ENCODE measurements at regions not wholly inside any gene's neighbourhood (a gene's known extent, or its start where the extent isn't known, plus 50 kb on each side); places are given as distances from the start of the nearest gene placed in this dataset.
"Not testable (repeated sequence)": the region's sequence is repeated elsewhere in the genome, so short reads cannot be mapped to it uniquely, and the experiment has no call there.

DNA sequence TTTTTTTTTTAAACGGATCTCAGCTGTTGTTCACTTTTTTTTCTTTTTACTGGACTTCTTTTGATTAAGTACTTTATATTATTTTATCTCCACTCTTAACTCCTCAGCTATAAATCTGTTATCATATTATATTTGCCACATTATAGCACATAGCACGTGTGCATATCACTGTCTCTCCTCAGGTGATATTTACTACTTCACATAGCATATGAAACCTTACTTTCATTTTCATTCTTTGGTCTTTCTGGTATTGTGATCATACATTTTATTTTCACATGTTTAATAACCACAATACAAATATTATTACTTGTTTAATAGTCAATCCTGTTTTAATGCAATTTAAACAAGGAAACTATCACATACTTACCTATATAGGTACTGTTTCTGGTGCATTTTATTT is 993.1 kb upstream of the TMEFF2 start:
- no peaks in the 10 kb centered on the region for H3K9me2 ChIP-seq
- no peak for DNase-seq
- POLR2A ChIA-PET: no interaction called here
- no peaks in the 10 kb centered on the region for H3K9me3 ChIP-seq
- H3K79me2 ChIP-seq (ENCODE audit: insufficient read depth): no peaks in the 10 kb centered on the region
- 0 out of 2 replicates have a peak overlapping the region, but pooled peaks have one; percentile 22 for H3K9ac ChIP-seq
- CTCF ChIA-PET: no interaction called here
- no peaks in the 10 kb centered on the region; a peak in 1 of 4 replicates for H3K4me1 ChIP-seq (ENCODE audit: control insufficient read depth in 1 of 2, insufficient read depth in 2 of 2, low read depth in 1 of 2, low read length in 1 of 2)
- no peaks in the 10 kb centered on the region for H3F3A ChIP-seq (replicated peaks; ENCODE audit: insufficient read depth)
- H3K4me2 ChIP-seq: peak overlapping the region; percentile 29
- peak overlapping the region; percentile 86 for H2AFZ ChIP-seq (ENCODE audit: low read depth)
- no peaks in the 10 kb centered on the region for H3K27me3 ChIP-seq (ENCODE audit: insufficient read depth)
- H3K4me3 ChIP-seq (ENCODE audit: low read depth in 2 of 2, low read length in 1 of 2): peak overlapping the region; percentile 25; a peak in 3 of 4 replicates
- no peaks in the 10 kb centered on the region for H3K36me3 ChIP-seq (replicated peaks in 1 of 2; ENCODE audit: control insufficient read depth in 1 of 2, insufficient read depth in 2 of 2, low read length in 1 of 2)
- WGBS (ENCODE audit: low lambda C conversion rate): 43% methylated on average over 2 of the region's 2 CpGs
- TF ChIP-seq, protein P1, sequence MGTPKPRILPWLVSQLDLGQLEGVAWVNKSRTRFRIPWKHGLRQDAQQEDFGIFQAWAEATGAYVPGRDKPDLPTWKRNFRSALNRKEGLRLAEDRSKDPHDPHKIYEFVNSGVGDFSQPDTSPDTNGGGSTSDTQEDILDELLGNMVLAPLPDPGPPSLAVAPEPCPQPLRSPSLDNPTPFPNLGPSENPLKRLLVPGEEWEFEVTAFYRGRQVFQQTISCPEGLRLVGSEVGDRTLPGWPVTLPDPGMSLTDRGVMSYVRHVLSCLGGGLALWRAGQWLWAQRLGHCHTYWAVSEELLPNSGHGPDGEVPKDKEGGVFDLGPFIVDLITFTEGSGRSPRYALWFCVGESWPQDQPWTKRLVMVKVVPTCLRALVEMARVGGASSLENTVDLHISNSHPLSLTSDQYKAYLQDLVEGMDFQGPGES (IDR thresholded peaks at IDR 0.05; ENCODE audit: low read depth, low read length): no peak
- TF ChIP-seq ELF1 (IDR thresholded peaks at IDR 0.05): no peak
- TF ChIP-seq FOXJ3 (CRISPR knock-in tag; IDR thresholded peaks at IDR 0.05): no peak
- no peak for TF ChIP-seq RCOR1 (IDR thresholded peaks at IDR 0.05; ENCODE audit: low read length)
- TF ChIP-seq, protein P2, sequence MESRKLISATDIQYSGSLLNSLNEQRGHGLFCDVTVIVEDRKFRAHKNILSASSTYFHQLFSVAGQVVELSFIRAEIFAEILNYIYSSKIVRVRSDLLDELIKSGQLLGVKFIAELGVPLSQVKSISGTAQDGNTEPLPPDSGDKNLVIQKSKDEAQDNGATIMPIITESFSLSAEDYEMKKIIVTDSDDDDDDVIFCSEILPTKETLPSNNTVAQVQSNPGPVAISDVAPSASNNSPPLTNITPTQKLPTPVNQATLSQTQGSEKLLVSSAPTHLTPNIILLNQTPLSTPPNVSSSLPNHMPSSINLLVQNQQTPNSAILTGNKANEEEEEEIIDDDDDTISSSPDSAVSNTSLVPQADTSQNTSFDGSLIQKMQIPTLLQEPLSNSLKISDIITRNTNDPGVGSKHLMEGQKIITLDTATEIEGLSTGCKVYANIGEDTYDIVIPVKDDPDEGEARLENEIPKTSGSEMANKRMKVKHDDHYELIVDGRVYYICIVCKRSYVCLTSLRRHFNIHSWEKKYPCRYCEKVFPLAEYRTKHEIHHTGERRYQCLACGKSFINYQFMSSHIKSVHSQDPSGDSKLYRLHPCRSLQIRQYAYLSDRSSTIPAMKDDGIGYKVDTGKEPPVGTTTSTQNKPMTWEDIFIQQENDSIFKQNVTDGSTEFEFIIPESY (IDR thresholded peaks at IDR 0.05; ENCODE audit: borderline replicate concordance, low read depth): no peak
- no peak for TF ChIP-seq EP300 (IDR thresholded peaks at IDR 0.05; ENCODE audit: borderline replicate concordance in 1 of 2, low read depth in 1 of 2, low read length in 1 of 2)
- TF ChIP-seq, protein P3, sequence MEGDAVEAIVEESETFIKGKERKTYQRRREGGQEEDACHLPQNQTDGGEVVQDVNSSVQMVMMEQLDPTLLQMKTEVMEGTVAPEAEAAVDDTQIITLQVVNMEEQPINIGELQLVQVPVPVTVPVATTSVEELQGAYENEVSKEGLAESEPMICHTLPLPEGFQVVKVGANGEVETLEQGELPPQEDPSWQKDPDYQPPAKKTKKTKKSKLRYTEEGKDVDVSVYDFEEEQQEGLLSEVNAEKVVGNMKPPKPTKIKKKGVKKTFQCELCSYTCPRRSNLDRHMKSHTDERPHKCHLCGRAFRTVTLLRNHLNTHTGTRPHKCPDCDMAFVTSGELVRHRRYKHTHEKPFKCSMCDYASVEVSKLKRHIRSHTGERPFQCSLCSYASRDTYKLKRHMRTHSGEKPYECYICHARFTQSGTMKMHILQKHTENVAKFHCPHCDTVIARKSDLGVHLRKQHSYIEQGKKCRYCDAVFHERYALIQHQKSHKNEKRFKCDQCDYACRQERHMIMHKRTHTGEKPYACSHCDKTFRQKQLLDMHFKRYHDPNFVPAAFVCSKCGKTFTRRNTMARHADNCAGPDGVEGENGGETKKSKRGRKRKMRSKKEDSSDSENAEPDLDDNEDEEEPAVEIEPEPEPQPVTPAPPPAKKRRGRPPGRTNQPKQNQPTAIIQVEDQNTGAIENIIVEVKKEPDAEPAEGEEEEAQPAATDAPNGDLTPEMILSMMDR (IDR thresholded peaks at IDR 0.05): no peak
- no peak for TF ChIP-seq TCF12 (IDR thresholded peaks at IDR 0.05)
- TF ChIP-seq TAF1 (IDR thresholded peaks at IDR 0.05; ENCODE audit: borderline replicate concordance, low read depth, low read length): no peak
- TF ChIP-seq GABPA (IDR thresholded peaks at IDR 0.05; ENCODE audit: low read depth): no peak
- TF ChIP-seq GATA2 (CRISPR knock-in tag; IDR thresholded peaks at IDR 0.05): no peak
- TF ChIP-seq NRF1 (IDR thresholded peaks at IDR 0.05; ENCODE audit: low read depth, low read length): no peak
- TF ChIP-seq NFIC (IDR thresholded peaks at IDR 0.05; ENCODE audit: borderline replicate concordance): no peak
- TF ChIP-seq RXRA (IDR thresholded peaks at IDR 0.05; ENCODE audit: borderline replicate concordance, low read depth): no peak
- TF ChIP-seq SIN3A (IDR thresholded peaks at IDR 0.05; ENCODE audit: borderline replicate concordance, low read depth, low read length): no peak
- TF ChIP-seq, protein P4, sequence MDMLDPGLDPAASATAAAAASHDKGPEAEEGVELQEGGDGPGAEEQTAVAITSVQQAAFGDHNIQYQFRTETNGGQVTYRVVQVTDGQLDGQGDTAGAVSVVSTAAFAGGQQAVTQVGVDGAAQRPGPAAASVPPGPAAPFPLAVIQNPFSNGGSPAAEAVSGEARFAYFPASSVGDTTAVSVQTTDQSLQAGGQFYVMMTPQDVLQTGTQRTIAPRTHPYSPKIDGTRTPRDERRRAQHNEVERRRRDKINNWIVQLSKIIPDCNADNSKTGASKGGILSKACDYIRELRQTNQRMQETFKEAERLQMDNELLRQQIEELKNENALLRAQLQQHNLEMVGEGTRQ (IDR thresholded peaks at IDR 0.05; ENCODE audit: borderline replicate concordance, low read depth, low read length): no peak
- TF ChIP-seq, protein P5, sequence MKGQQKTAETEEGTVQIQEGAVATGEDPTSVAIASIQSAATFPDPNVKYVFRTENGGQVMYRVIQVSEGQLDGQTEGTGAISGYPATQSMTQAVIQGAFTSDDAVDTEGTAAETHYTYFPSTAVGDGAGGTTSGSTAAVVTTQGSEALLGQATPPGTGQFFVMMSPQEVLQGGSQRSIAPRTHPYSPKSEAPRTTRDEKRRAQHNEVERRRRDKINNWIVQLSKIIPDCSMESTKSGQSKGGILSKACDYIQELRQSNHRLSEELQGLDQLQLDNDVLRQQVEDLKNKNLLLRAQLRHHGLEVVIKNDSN (IDR thresholded peaks at IDR 0.05; ENCODE audit: borderline replicate concordance, low read depth): no peak
- TF ChIP-seq, protein P6, sequence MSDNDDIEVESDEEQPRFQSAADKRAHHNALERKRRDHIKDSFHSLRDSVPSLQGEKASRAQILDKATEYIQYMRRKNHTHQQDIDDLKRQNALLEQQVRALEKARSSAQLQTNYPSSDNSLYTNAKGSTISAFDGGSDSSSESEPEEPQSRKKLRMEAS (IDR thresholded peaks at IDR 0.05; ENCODE audit: low read depth): no peak
- H4K20me1 ChIP-seq (ENCODE audit: insufficient read depth): no peaks in the 10 kb centered on the region
- H3K27ac ChIP-seq (ENCODE audit: low read depth in 2 of 2, low read length in 1 of 2): no peak overlapping the region

DNA sequence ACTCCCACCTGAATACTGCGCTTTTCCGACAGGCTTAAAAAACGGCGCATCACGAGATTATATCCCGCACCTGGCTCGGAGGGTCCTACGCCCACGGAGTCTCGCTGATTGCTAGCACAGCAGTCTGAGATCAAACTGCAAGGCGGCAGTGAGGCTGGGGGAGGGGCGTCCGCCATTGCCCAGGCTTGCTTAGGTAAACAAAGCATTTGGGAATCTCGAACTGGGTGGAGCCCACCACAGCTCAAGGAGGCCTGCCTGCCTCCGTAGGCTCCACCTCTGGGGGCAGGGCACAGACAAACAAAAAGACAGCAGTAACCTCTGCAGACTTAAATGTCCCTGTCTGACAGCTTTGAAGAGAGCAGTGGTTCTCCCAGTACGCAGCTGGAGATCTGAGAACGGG is 976.2 kb upstream of the TMEFF2 start:
- H2AFZ ChIP-seq (ENCODE audit: low read depth); H3K79me2 ChIP-seq (ENCODE audit: insufficient read depth); POLR2A ChIA-PET; CTCF ChIA-PET; H3K36me3 ChIP-seq (replicated peaks in 1 of 2; ENCODE audit: control insufficient read depth in 1 of 2, insufficient read depth in 2 of 2, low read length in 1 of 2); H3K4me3 ChIP-seq (ENCODE audit: low read depth in 2 of 2, low read length in 1 of 2); H3K4me2 ChIP-seq; H3K9ac ChIP-seq; H3K4me1 ChIP-seq (ENCODE audit: control insufficient read depth in 1 of 2, insufficient read depth in 2 of 2, low read depth in 1 of 2, low read length in 1 of 2); H3K9me3 ChIP-seq; DNase-seq; H3K9me2 ChIP-seq; H3K27ac ChIP-seq (ENCODE audit: low read depth in 2 of 2, low read length in 1 of 2); H4K20me1 ChIP-seq (ENCODE audit: insufficient read depth); H3F3A ChIP-seq (replicated peaks; ENCODE audit: insufficient read depth); H3K27me3 ChIP-seq (ENCODE audit: insufficient read depth): not testable (repeated sequence)
- WGBS (ENCODE audit: low lambda C conversion rate): 100% methylated on average over 4 of the region's 17 CpGs
